ENCODE measurements at regions not wholly inside any gene's neighbourhood (a gene's known extent, or its start where the extent isn't known, plus 50 kb on each side); places are given as distances from the start of the nearest gene placed in this dataset.

GRCh38 chrX:46354481-46354880, 190.7 kb downstream of the ZNF674 start:
- Histone ChIP-seq H3K4me2 (no peak overlapping the region), H3K9me3 (ENCODE audit: low read depth) (no peaks in the 10 kb centered on the region), H3F3A (ENCODE audit: low read depth) (no peaks in the 10 kb centered on the region), H3K27ac (no peak overlapping the region), H3K4me3 (no peak overlapping the region), H3K79me2 (ENCODE audit: low read depth) (no peaks in the 10 kb centered on the region), H2AFZ (replicated peaks) (no peak overlapping the region), H3K36me3 (no peaks in the 10 kb centered on the region), H3K9ac (no peak overlapping the region), H3K4me1 (no peaks in the 10 kb centered on the region), H3K27me3 (no peaks in the 10 kb centered on the region), H4K20me1 (ENCODE audit: low read depth) (no peaks in the 10 kb centered on the region)
- no peaks in the 10 kb centered on the region for H3K36me3 Mint-ChIP-seq
- no peaks in the 10 kb centered on the region for H3K4me1 Mint-ChIP-seq
- H3K4me3 Mint-ChIP-seq = no peak overlapping the region
- no peak for TF ChIP-seq EZH2 (IDR thresholded peaks at IDR 0.05)
- TF ChIP-seq, protein P1, sequence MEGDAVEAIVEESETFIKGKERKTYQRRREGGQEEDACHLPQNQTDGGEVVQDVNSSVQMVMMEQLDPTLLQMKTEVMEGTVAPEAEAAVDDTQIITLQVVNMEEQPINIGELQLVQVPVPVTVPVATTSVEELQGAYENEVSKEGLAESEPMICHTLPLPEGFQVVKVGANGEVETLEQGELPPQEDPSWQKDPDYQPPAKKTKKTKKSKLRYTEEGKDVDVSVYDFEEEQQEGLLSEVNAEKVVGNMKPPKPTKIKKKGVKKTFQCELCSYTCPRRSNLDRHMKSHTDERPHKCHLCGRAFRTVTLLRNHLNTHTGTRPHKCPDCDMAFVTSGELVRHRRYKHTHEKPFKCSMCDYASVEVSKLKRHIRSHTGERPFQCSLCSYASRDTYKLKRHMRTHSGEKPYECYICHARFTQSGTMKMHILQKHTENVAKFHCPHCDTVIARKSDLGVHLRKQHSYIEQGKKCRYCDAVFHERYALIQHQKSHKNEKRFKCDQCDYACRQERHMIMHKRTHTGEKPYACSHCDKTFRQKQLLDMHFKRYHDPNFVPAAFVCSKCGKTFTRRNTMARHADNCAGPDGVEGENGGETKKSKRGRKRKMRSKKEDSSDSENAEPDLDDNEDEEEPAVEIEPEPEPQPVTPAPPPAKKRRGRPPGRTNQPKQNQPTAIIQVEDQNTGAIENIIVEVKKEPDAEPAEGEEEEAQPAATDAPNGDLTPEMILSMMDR (IDR thresholded peaks at IDR 0.05) = no peak
- DNase-seq (ENCODE audit: low spot score) = no peak
- H3K27me3 Mint-ChIP-seq (ENCODE audit: insufficient read depth, low read depth) = no peaks in the 10 kb centered on the region
- peaks cover 16% of the 10 kb centered on the region for H3K9me3 Mint-ChIP-seq
- H3K27ac Mint-ChIP-seq = no peak overlapping the region

- no peak for DNase-seq (ENCODE audit: low spot score)
- Mint-ChIP-seq H3K9me3 (peaks cover 15% of the 10 kb centered on the region), H3K4me3 (no peak overlapping the region)
These were observed 203.4 kb downstream of the ZNF674 start for GRCh38 chrX:46341767-46342322.

GRCh38 chrX:46340696-46341095, 204.5 kb downstream of the ZNF674 start:
- H3K4me3 Mint-ChIP-seq = no peak overlapping the region
- no peaks in the 10 kb centered on the region for H4K20me1 ChIP-seq (ENCODE audit: low read depth)
- no peaks in the 10 kb centered on the region for H3K4me1 ChIP-seq
- no peaks in the 10 kb centered on the region for H3K27me3 Mint-ChIP-seq (ENCODE audit: insufficient read depth, low read depth)
- no peak overlapping the region for H2AFZ ChIP-seq (replicated peaks)
- no peak for TF ChIP-seq EZH2 (IDR thresholded peaks at IDR 0.05)
- TF ChIP-seq, protein P1 (IDR thresholded peaks at IDR 0.05) = no peak
- no peaks in the 10 kb centered on the region for H3K79me2 ChIP-seq (ENCODE audit: low read depth)
- H3K36me3 ChIP-seq = no peaks in the 10 kb centered on the region
- H3K9ac ChIP-seq = no peak overlapping the region
- H3K27ac Mint-ChIP-seq = no peak overlapping the region
- H3K4me1 Mint-ChIP-seq = peaks cover 7% of the 10 kb centered on the region
- DNase-seq (ENCODE audit: low spot score) = no peak
- no peaks in the 10 kb centered on the region for H3K36me3 Mint-ChIP-seq
- H3K27me3 ChIP-seq = no peaks in the 10 kb centered on the region
- no peaks in the 10 kb centered on the region for H3F3A ChIP-seq (ENCODE audit: low read depth)
- no peaks in the 10 kb centered on the region for H3K9me3 ChIP-seq (ENCODE audit: low read depth)
- H3K9me3 Mint-ChIP-seq = peaks cover 25% of the 10 kb centered on the region
- no peak overlapping the region for H3K4me3 ChIP-seq
- H3K27ac ChIP-seq = no peak overlapping the region
- H3K4me2 ChIP-seq = no peak overlapping the region

More at GRCh38 chrX:46341767-46342322, 203.4 kb downstream of the ZNF674 start:
- no peaks in the 10 kb centered on the region for H3K36me3 ChIP-seq
- H3K4me2 ChIP-seq = no peak overlapping the region
- H3K9me3 ChIP-seq (ENCODE audit: low read depth) = no peaks in the 10 kb centered on the region
- H2AFZ ChIP-seq (replicated peaks) = no peak overlapping the region
- no peak overlapping the region for H3K4me3 ChIP-seq
- H3K27ac ChIP-seq = no peak overlapping the region
- no peaks in the 10 kb centered on the region for H3K4me1 ChIP-seq
- no peaks in the 10 kb centered on the region for H3F3A ChIP-seq (ENCODE audit: low read depth)
- peaks cover 7% of the 10 kb centered on the region for H3K4me1 Mint-ChIP-seq
- no peaks in the 10 kb centered on the region for H3K27me3 Mint-ChIP-seq (ENCODE audit: insufficient read depth, low read depth)
- no peaks in the 10 kb centered on the region for H3K27me3 ChIP-seq
- TF ChIP-seq, protein P1 (IDR thresholded peaks at IDR 0.05) = no peak
- TF ChIP-seq EZH2 (IDR thresholded peaks at IDR 0.05) (no peak), EZH2phosphoT487 (IDR thresholded peaks at IDR 0.05) (no peak)
- H3K27ac Mint-ChIP-seq = no peak overlapping the region
- H3K9ac ChIP-seq = no peak overlapping the region
- H4K20me1 ChIP-seq (ENCODE audit: low read depth) = no peaks in the 10 kb centered on the region
- no peaks in the 10 kb centered on the region for H3K79me2 ChIP-seq (ENCODE audit: low read depth)
- no peaks in the 10 kb centered on the region for H3K36me3 Mint-ChIP-seq

Measured in neural progenitor cell (in vitro differentiated cells).